Transverse colon (tissue), 4 donors: ENCODE measurements at regions not wholly inside any gene's neighbourhood (a gene's known extent, or its start where the extent isn't known, plus 50 kb on each side); places are given as distances from the start of the nearest gene placed in this dataset.

Experiments
- EP300 ChIP-seq: sonication (generic); formaldehyde crosslinking; IDR thresholded peaks from one replicate; pipeline ENCODE4 v1.6.1; 2017; ENCODE audit warnings: antibody characterized with exemption, low read depth
- POLR2A ChIP-seq: fragments of 450-650 bp; IDR thresholded peaks from one replicate; pipeline ENCODE4 v1.6.1; 2016; ENCODE audit warnings: antibody characterized with exemption, mild to moderate bottlenecking, moderate library complexity
- POLR2AphosphoS5 ChIP-seq, 3 donors: sonication (generic); formaldehyde crosslinking; IDR thresholded peaks; one replicate each; pipeline ENCODE4 v1.6.1; 2016; ENCODE audit warnings: antibody characterized with exemption in 3 of 3
- TF ChIP-seq, protein P1 (sequence below), 5 experiments: fragments of 200-600 bp in 3 of 5; fragments of 450-650 bp in 2 of 5; sonication (generic) in 3 of 5; IDR thresholded peaks; 1 replicate in 2 of 5; 2 replicates in 3 of 5; pipeline ENCODE4 v1.5.1; 2016 to 2017; ENCODE audit warnings: antibody characterized with exemption in 5 of 5, inconsistent platforms in 3 of 5, mild to moderate bottlenecking in 2 of 5, moderate library complexity in 1 of 5

DNA sequence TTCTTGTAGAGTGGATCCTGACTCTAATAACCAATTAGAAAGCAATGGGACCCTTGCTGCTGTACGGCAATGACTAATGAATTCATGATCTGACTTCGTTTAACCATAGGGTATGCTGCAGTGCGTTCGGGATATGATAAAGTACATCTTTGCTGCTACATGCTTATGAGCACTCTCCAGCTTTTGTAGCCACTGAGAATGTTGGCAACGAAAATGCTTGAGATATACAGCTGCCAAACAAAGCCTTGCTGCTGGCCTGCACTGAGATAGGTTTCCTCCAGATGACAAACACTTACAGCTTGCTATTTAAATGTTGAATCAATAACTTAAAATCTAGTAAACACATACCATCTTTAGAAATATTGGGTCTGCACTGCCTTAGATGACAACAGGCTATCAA lies 372.4 kb upstream of the SLC8A1 start:
- TF ChIP-seq, protein P1, sequence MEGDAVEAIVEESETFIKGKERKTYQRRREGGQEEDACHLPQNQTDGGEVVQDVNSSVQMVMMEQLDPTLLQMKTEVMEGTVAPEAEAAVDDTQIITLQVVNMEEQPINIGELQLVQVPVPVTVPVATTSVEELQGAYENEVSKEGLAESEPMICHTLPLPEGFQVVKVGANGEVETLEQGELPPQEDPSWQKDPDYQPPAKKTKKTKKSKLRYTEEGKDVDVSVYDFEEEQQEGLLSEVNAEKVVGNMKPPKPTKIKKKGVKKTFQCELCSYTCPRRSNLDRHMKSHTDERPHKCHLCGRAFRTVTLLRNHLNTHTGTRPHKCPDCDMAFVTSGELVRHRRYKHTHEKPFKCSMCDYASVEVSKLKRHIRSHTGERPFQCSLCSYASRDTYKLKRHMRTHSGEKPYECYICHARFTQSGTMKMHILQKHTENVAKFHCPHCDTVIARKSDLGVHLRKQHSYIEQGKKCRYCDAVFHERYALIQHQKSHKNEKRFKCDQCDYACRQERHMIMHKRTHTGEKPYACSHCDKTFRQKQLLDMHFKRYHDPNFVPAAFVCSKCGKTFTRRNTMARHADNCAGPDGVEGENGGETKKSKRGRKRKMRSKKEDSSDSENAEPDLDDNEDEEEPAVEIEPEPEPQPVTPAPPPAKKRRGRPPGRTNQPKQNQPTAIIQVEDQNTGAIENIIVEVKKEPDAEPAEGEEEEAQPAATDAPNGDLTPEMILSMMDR (IDR thresholded peaks at IDR 0.05): no peak
- TF ChIP-seq POLR2A (no peak), POLR2AphosphoS5 (IDR thresholded peaks at IDR 0.05) (no peak), EP300 (no peak)
